ENCODE measurements at regions not wholly inside any gene's neighbourhood (a gene's known extent, or its start where the extent isn't known, plus 50 kb on each side); places are given as distances from the start of the nearest gene placed in this dataset.

DNA sequence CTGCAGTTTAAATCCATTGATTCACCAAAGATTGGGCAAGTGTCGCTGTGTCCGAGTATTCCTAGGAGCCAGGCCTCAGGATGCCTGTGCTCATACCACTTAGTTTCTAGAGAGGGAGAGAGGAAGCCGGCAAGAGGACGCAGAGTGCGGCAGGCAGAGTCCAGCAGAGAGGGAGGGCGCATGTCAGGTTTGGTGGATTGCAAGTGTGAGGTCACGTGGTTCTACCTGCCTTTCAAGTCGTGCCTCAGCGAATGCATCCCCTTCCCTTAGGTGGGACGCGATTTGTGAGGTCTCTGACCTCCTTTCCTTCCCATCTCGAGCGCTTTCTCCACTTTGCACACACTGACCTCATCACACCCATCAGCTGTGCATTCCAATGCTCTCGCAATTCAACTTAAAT lies 188.1 kb downstream of the TMEM18 start:
- no peak overlapping the region for H3K4me3 ChIP-seq (ENCODE audit: low read depth, low read length)
- DNase-seq (ENCODE audit: low read depth) = no peak
- TF ChIP-seq CTCF (IDR thresholded peaks at IDR 0.05; ENCODE audit: insufficient read depth, low read depth, low read length) = no peak

GRCh38 chr2:487186-488079 lies 189.8 kb downstream of the TMEM18 start:
- no peak overlapping the region for H3K4me3 ChIP-seq (ENCODE audit: low read depth, low read length)
- no peak for TF ChIP-seq CTCF (IDR thresholded peaks at IDR 0.05; ENCODE audit: insufficient read depth, low read depth, low read length)
- DNase-seq (ENCODE audit: low read depth) = no peak

- no peak for TF ChIP-seq CTCF (IDR thresholded peaks at IDR 0.05; ENCODE audit: insufficient read depth, low read depth, low read length)
- no peak overlapping the region for H3K4me3 ChIP-seq (ENCODE audit: low read depth, low read length)
- no peak for DNase-seq (ENCODE audit: low read depth)
Measured at GRCh38 chr2:486371-486770, 190.8 kb downstream of the TMEM18 start.

- TF ChIP-seq CTCF (IDR thresholded peaks at IDR 0.05; ENCODE audit: insufficient read depth, low read depth, low read length) = no peak
- no peak for DNase-seq (ENCODE audit: low read depth)
- H3K4me3 ChIP-seq (ENCODE audit: low read depth, low read length) = no peak overlapping the region
Measured at GRCh38 chr2:481388-481787, 193.5 kb upstream of the ALKAL2 start.

- no peak for TF ChIP-seq CTCF (IDR thresholded peaks at IDR 0.05; ENCODE audit: insufficient read depth, low read depth, low read length)
- DNase-seq (ENCODE audit: low read depth) = no peak
- no peak overlapping the region for H3K4me3 ChIP-seq (ENCODE audit: low read depth, low read length)
Measured at GRCh38 chr2:479490-480176, 191.7 kb upstream of the ALKAL2 start.

DNA sequence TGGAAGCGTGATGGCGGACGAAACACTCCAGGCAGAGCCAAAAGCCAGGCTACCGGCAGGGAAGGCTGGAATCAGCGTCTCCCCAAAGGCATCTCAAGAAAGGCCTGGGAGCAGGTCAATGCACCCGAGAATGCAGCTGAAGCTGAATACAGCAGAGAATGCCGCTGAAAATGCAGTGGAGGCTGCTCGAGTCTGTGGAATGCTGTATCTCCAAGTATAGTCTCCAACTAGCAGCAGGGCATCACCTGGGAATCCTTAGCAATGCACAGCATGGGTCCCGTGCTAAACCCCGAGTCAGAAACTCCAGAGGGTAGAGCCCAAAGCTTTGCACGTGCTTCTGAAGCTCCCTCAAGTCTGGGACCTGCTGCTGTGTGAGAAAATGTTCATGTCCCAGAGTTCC lies 191.1 kb upstream of the ALKAL2 start:
- DNase-seq (ENCODE audit: low read depth) = no peak
- H3K4me3 ChIP-seq (ENCODE audit: low read depth, low read length) = no peak overlapping the region
- TF ChIP-seq CTCF (IDR thresholded peaks at IDR 0.05; ENCODE audit: insufficient read depth, low read depth, low read length) = no peak

Measured in fibroblast of villous mesenchyme (primary cell).